MM.1S (cell line): ENCODE measurements at regions not wholly inside any gene's neighbourhood (a gene's known extent, or its start where the extent isn't known, plus 50 kb on each side); places are given as distances from the start of the nearest gene placed in this dataset.

ENCODE experiments used
- DNase-seq: peaks from one replicate; pipeline ENCODE4 v3.0.0-alpha.2; 2015
- H2AFZ ChIP-seq: fragments of 300-600 bp; sonication (generic); 2 replicates; pipeline ENCODE4 v1.6.0; 2016; ENCODE audit warnings: antibody characterized with exemption, low read length
- H3F3A ChIP-seq: fragments of 300-600 bp; sonication (generic); 2 replicates; pipeline ENCODE4 v1.6.1; 2016; ENCODE audit warnings: mild to moderate bottlenecking, antibody characterized with exemption, low read length, moderate library complexity, mixed read lengths; ENCODE audit not compliant: insufficient read depth
- H3K27ac ChIP-seq: fragments of 300-600 bp; sonication (generic); 2 replicates; pipeline ENCODE4 v1.5.1; 2016; ENCODE audit warnings: mild to moderate bottlenecking, low read length
- H3K27me3 ChIP-seq: fragments of 300-600 bp; sonication (generic); replicated peaks from 2 replicates; pipeline ENCODE4 v1.6.0; 2016; ENCODE audit warnings: low read length; ENCODE audit not compliant: insufficient read depth
- H3K36me3 ChIP-seq: fragments of 300-600 bp; sonication (generic); replicated peaks from 2 replicates; pipeline ENCODE4 v1.6.1; 2016; ENCODE audit warnings: mild to moderate bottlenecking, low read length, mixed read lengths; ENCODE audit not compliant: insufficient read depth
- H3K4me1 ChIP-seq: fragments of 300-600 bp; sonication (generic); 2 replicates; pipeline ENCODE4 v1.6.1; 2016; ENCODE audit warnings: low read length, mixed read lengths
- H3K4me2 ChIP-seq: fragments of 300-600 bp; sonication (generic); 2 replicates; pipeline ENCODE4 v1.6.0; 2016; ENCODE audit warnings: low read depth, low read length
- H3K4me3 ChIP-seq: fragments of 300-600 bp; sonication (generic); 2 replicates; pipeline ENCODE4 v1.5.1; 2016; ENCODE audit warnings: low read length, mixed read lengths
- H3K79me2 ChIP-seq: fragments of 300-600 bp; sonication (generic); 2 replicates; pipeline ENCODE4 v1.6.1; 2016; ENCODE audit warnings: mixed run types, low read length, mixed read lengths
- H3K9ac ChIP-seq: fragments of 300-600 bp; sonication (generic); 2 replicates; pipeline ENCODE4 v1.6.1; 2016; ENCODE audit warnings: low read length, mixed read lengths
- H3K9me2 ChIP-seq: fragments of 300-600 bp; sonication (generic); replicated peaks from 2 replicates; pipeline ENCODE4 v1.6.1; 2016; ENCODE audit warnings: mild to moderate bottlenecking, low read length, mixed read lengths; ENCODE audit not compliant: insufficient read depth
- H3K9me3 ChIP-seq: fragments of 300-600 bp; sonication (generic); replicated peaks from 2 replicates; pipeline ENCODE4 v1.6.1; 2016; ENCODE audit warnings: mild to moderate bottlenecking, low read length, mixed read lengths; ENCODE audit not compliant: insufficient read depth
- H4K20me1 ChIP-seq: fragments of 300-600 bp; sonication (generic); 2 replicates; pipeline ENCODE4 v1.6.1; 2016; ENCODE audit warnings: mild to moderate bottlenecking, low read length, moderate library complexity, mixed read lengths; ENCODE audit not compliant: insufficient read depth
- EZH2 ChIP-seq: fragments of 300-600 bp; sonication (generic); optimal IDR thresholded peaks from 2 replicates; pipeline ENCODE3; 2017; ENCODE audit warnings: low read depth, mild to moderate bottlenecking, antibody characterized with exemption, low read length, mixed read lengths
- EZH2phosphoT487 ChIP-seq: fragments of 300-600 bp; sonication (generic); IDR thresholded peaks from 2 replicates; pipeline ENCODE4 v1.6.1; 2018; ENCODE audit warnings: antibody characterized with exemption, low read length
- TF ChIP-seq, protein P1 (sequence below): fragments of 300-600 bp; sonication (generic); IDR thresholded peaks from 2 replicates; pipeline ENCODE4 v1.5.1; 2016; ENCODE audit warnings: antibody characterized with exemption, low read length, mixed read lengths

DNA sequence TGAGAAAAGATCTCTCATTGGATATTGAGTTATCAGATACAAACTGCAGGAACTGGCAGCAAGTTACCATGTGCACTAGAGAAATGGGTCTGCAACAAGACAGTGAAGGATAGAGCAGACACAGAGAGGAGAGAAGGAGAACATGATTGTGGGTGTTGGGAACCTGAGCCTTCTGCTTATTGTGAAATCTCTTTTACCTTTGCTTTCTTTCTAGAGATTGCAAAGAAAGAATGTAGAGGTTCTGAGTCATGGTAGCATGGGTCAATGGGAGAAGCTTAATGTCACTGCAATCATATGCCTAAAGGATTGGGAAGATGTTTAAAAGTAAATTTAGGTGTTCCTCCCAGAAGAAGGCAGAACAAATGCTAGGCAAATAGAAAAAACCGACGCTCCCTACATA, 821.4 kb downstream of the CCSER2 start:
- Histone ChIP-seq H3K4me2 (no peak overlapping the region), H2AFZ (no peak overlapping the region), H3K27ac (no peak overlapping the region), H3K9ac (no peak overlapping the region), H3K4me3 (no peak overlapping the region), H3K36me3 (no peaks in the 10 kb centered on the region), H4K20me1 (no peaks in the 10 kb centered on the region), H3K9me3 (no peaks in the 10 kb centered on the region), H3K79me2 (no peaks in the 10 kb centered on the region), H3K9me2 (no peaks in the 10 kb centered on the region), H3K27me3 (no peaks in the 10 kb centered on the region), H3F3A (no peaks in the 10 kb centered on the region), H3K4me1 (no peaks in the 10 kb centered on the region)
- no peak for TF ChIP-seq EZH2
- TF ChIP-seq, protein P1, sequence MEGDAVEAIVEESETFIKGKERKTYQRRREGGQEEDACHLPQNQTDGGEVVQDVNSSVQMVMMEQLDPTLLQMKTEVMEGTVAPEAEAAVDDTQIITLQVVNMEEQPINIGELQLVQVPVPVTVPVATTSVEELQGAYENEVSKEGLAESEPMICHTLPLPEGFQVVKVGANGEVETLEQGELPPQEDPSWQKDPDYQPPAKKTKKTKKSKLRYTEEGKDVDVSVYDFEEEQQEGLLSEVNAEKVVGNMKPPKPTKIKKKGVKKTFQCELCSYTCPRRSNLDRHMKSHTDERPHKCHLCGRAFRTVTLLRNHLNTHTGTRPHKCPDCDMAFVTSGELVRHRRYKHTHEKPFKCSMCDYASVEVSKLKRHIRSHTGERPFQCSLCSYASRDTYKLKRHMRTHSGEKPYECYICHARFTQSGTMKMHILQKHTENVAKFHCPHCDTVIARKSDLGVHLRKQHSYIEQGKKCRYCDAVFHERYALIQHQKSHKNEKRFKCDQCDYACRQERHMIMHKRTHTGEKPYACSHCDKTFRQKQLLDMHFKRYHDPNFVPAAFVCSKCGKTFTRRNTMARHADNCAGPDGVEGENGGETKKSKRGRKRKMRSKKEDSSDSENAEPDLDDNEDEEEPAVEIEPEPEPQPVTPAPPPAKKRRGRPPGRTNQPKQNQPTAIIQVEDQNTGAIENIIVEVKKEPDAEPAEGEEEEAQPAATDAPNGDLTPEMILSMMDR: no peak
- TF ChIP-seq EZH2phosphoT487: no peak
- DNase-seq: no peak

DNA sequence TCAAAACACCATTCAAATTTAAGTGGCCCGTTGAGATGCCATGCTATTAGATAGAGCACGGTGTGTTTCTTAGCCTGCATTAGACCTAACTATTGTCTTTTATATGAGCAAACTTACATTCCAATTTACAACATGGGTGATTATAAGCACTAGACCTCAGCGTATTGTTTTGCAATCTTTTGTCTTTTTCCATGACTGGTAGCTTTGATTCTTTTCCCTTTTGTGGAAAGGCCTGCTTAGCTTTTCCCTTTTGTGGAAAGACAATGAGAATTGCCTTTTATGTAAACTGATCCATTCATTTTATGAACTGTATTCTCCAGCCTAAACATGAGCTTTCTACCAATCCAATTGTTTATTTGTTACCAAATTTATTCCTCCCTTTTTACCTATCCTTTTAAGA, 823.1 kb downstream of the CCSER2 start:
- H2AFZ ChIP-seq: no peak overlapping the region
- H3K79me2 ChIP-seq: no peaks in the 10 kb centered on the region
- no peak for DNase-seq
- no peaks in the 10 kb centered on the region for H3K36me3 ChIP-seq
- no peak overlapping the region for H3K27ac ChIP-seq
- no peaks in the 10 kb centered on the region for H3K9me2 ChIP-seq
- no peaks in the 10 kb centered on the region for H4K20me1 ChIP-seq
- H3K4me1 ChIP-seq: no peaks in the 10 kb centered on the region
- TF ChIP-seq EZH2phosphoT487 (no peak), EZH2 (no peak)
- TF ChIP-seq, protein P1: no peak
- H3K9ac ChIP-seq: no peak overlapping the region
- H3K4me3 ChIP-seq: no peak overlapping the region
- H3K9me3 ChIP-seq: no peaks in the 10 kb centered on the region
- H3K4me2 ChIP-seq: no peak overlapping the region
- no peaks in the 10 kb centered on the region for H3K27me3 ChIP-seq
- H3F3A ChIP-seq: no peaks in the 10 kb centered on the region

GRCh38 chr10:85152496-85152895, 824.1 kb downstream of the CCSER2 start:
- Histone ChIP-seq H4K20me1 (no peaks in the 10 kb centered on the region), H2AFZ (no peak overlapping the region), H3K79me2 (no peaks in the 10 kb centered on the region), H3K36me3 (no peaks in the 10 kb centered on the region), H3K9me3 (no peaks in the 10 kb centered on the region), H3K27ac (no peak overlapping the region), H3K9ac (no peak overlapping the region), H3K9me2 (no peaks in the 10 kb centered on the region), H3K4me1 (no peaks in the 10 kb centered on the region), H3K27me3 (no peaks in the 10 kb centered on the region), H3F3A (no peaks in the 10 kb centered on the region), H3K4me2 (no peak overlapping the region), H3K4me3 (no peak overlapping the region)
- no peak for DNase-seq
- TF ChIP-seq EZH2phosphoT487: no peak
- TF ChIP-seq, protein P1: no peak
- TF ChIP-seq EZH2: no peak
